HepG2 (cell line): ENCODE measurements at regions not wholly inside any gene's neighbourhood (a gene's known extent, or its start where the extent isn't known, plus 50 kb on each side); places are given as distances from the start of the nearest gene placed in this dataset.

Experiments used
- AGO1 ChIP-seq: fragments of 200-400 bp; formaldehyde crosslinking; IDR thresholded peaks from 2 replicates; pipeline ENCODE4 v1.6.1; 2017; ENCODE audit warnings: mild to moderate bottlenecking, low read depth, low read length, moderate library complexity; ENCODE audit not compliant: poor library complexity, severe bottlenecking
- ATAD3A ChIP-seq: sonication (generic); formaldehyde crosslinking; IDR thresholded peaks from 2 replicates; pipeline ENCODE4 v1.4.0; 2020; ENCODE audit warnings: missing genetic modification reagents
- ATF2 ChIP-seq: sonication (generic); formaldehyde crosslinking; IDR thresholded peaks from 2 replicates; pipeline ENCODE4 v1.4.0; 2020; ENCODE audit warnings: missing genetic modification reagents
- CEBPZ ChIP-seq: IDR thresholded peaks from 2 replicates; pipeline ENCODE4 v1.6.1; 2012; ENCODE audit warnings: low read length, improper control_type of control experiment
- HNF4A ChIP-seq: sonication (generic); formaldehyde crosslinking; IDR thresholded peaks from 2 replicates; pipeline ENCODE4 v1.4.0; 2020; ENCODE audit warnings: missing genetic modification reagents
- MAFG ChIP-seq: sonication (generic); formaldehyde crosslinking; IDR thresholded peaks from 2 replicates; pipeline ENCODE4 v1.5.1; 2020; ENCODE audit warnings: mild to moderate bottlenecking, missing genetic modification reagents
- MNT ChIP-seq: fragments of 450-650 bp; IDR thresholded peaks from 2 replicates; pipeline ENCODE4 v1.6.1; 2016
- PRMT3 ChIP-seq: sonication (generic); formaldehyde crosslinking; IDR thresholded peaks from 2 replicates; pipeline ENCODE4 v1.8.1; 2022; ENCODE audit warnings: low read depth, mild to moderate bottlenecking, moderate library complexity, missing genetic modification reagents, borderline replicate concordance
- RELA ChIP-seq: sonication (generic); formaldehyde crosslinking; IDR thresholded peaks from 2 replicates; pipeline ENCODE4 v1.4.0; 2020; ENCODE audit warnings: missing genetic modification reagents
- SALL1 ChIP-seq: sonication (generic); formaldehyde crosslinking; IDR thresholded peaks from 2 replicates; pipeline ENCODE4 v1.8.0; 2022; ENCODE audit warnings: mild to moderate bottlenecking, missing genetic modification reagents
- SOX6 ChIP-seq, 2 experiments: fragments of 450-650 bp in 1 of 2; sonication (generic) in 1 of 2; formaldehyde crosslinking in 1 of 2; IDR thresholded peaks; 2 replicates each; pipeline versions ENCODE4 v1.4.0 to v1.6.1; 2017 to 2020; ENCODE audit warnings: antibody characterized with exemption in 1 of 2, mild to moderate bottlenecking in 1 of 2, missing genetic modification reagents in 1 of 2
- TBL1XR1 ChIP-seq: fragments of 150-350 bp; IDR thresholded peaks from 2 replicates; pipeline ENCODE4 v1.6.1; 2014; ENCODE audit warnings: borderline replicate concordance, low read length; ENCODE audit not compliant: partially characterized antibody
- TEAD3 ChIP-seq: optimal IDR thresholded peaks from 2 replicates; pipeline ENCODE3; 2016; ENCODE audit warnings: borderline replicate concordance
- ZBTB14 ChIP-seq: sonication (generic); formaldehyde crosslinking; IDR thresholded peaks from 2 replicates; pipeline ENCODE4 v1.4.0; 2020; ENCODE audit warnings: missing genetic modification reagents
- ZNF263 ChIP-seq: sonication (generic); formaldehyde crosslinking; IDR thresholded peaks from 2 replicates; pipeline ENCODE4 v1.4.0; 2020; ENCODE audit warnings: missing genetic modification reagents
- ZNF276 ChIP-seq: sonication (generic); formaldehyde crosslinking; IDR thresholded peaks from 2 replicates; pipeline ENCODE4 v1.4.0; 2020; ENCODE audit warnings: mild to moderate bottlenecking, low read depth, missing genetic modification reagents
- ZNF292 ChIP-seq: sonication (generic); formaldehyde crosslinking; IDR thresholded peaks from 2 replicates; pipeline ENCODE4 v1.8.1; 2022; ENCODE audit warnings: mild to moderate bottlenecking, low read depth, missing genetic modification reagents, borderline replicate concordance
- ZNF331 ChIP-seq: sonication (generic); formaldehyde crosslinking; IDR thresholded peaks from 2 replicates; pipeline ENCODE4 v1.4.0; 2020; ENCODE audit warnings: missing genetic modification reagents
- ZNF652 ChIP-seq: IDR thresholded peaks from 2 replicates; pipeline ENCODE4 v1.6.1; 2016; ENCODE audit warnings: low read depth, borderline replicate concordance
- ZNF773 ChIP-seq: sonication (generic); formaldehyde crosslinking; IDR thresholded peaks from 2 replicates; pipeline ENCODE4 v1.4.0; 2020; ENCODE audit warnings: missing genetic modification reagents, borderline replicate concordance
- ZSCAN30 ChIP-seq: sonication (generic); formaldehyde crosslinking; IDR thresholded peaks from 2 replicates; pipeline ENCODE4 v1.5.0; 2020; ENCODE audit warnings: mild to moderate bottlenecking, missing genetic modification reagents

GRCh38 chr10:33832124-33832787 lies 497.8 kb upstream of the NRP1 start (continued):
- no peak for TF ChIP-seq RELA (CRISPR knock-in tag)
- no peak for TF ChIP-seq ZBTB14 (CRISPR knock-in tag)
- no peak for TF ChIP-seq ZNF773 (CRISPR knock-in tag)
- no peak for TF ChIP-seq SOX6 (IDR thresholded peaks at IDR 0.05)
- TF ChIP-seq SOX6 (CRISPR knock-in tag; IDR thresholded peaks at IDR 0.05), result peak; percentile 92
- no peak for TF ChIP-seq ATF2 (CRISPR knock-in tag)
- peak; percentile 40 for TF ChIP-seq TEAD3 (CRISPR knock-in tag)
- TF ChIP-seq CEBPZ, result no peak
- no peak for TF ChIP-seq PRMT3
- TF ChIP-seq MAFG, result no peak
- TF ChIP-seq ZNF652 (CRISPR knock-in tag), result no peak
- TF ChIP-seq TBL1XR1, result no peak
- no peak for TF ChIP-seq AGO1
- no peak for TF ChIP-seq SALL1 (CRISPR knock-in tag)
- TF ChIP-seq ZNF263, result no peak
- no peak for TF ChIP-seq MNT
- no peak for TF ChIP-seq ATAD3A (CRISPR knock-in tag)
- TF ChIP-seq ZNF292 (CRISPR knock-in tag), result no peak
- 0 out of 2 replicates have a peak, but pooled peaks have one; percentile 18 for TF ChIP-seq ZNF331 (CRISPR knock-in tag)
- TF ChIP-seq ZNF276 (CRISPR knock-in tag), result no peak
- TF ChIP-seq HNF4A, result peak; percentile 66
- no peak for TF ChIP-seq ZSCAN30 (CRISPR knock-in tag)
